Peyer's patch (tissue), 4 donors: ENCODE measurements at regions not wholly inside any gene's neighbourhood (a gene's known extent, or its start where the extent isn't known, plus 50 kb on each side); places are given as distances from the start of the nearest gene placed in this dataset.

Source experiments
- CTCF ChIP-seq, 6 experiments: fragments of 450-650 bp in 4 of 6; fragments of 200-600 bp in 2 of 6; sonication (generic) in 1 of 6; IDR thresholded peaks; one replicate each; pipeline ENCODE4 v1.5.1; 2017 to 2019; ENCODE audit warnings: antibody characterized with exemption in 6 of 6, mild to moderate bottlenecking in 3 of 6, moderate library complexity in 1 of 6
- POLR2A ChIP-seq, 2 donors: fragments of 450-650 bp; IDR thresholded peaks; one replicate each; pipeline ENCODE4 v1.5.1; 2017; ENCODE audit warnings: antibody characterized with exemption in 2 of 2, mild to moderate bottlenecking in 2 of 2, moderate library complexity in 2 of 2

GRCh38 chr3:126288314-126288713 lies 68.9 kb downstream of the KLF15 start:
- no peak for TF ChIP-seq CTCF (IDR thresholded peaks at IDR 0.05)
- TF ChIP-seq POLR2A (IDR thresholded peaks at IDR 0.05): no peak
